ENCODE measurements at regions not wholly inside any gene's neighbourhood (a gene's known extent, or its start where the extent isn't known, plus 50 kb on each side); places are given as distances from the start of the nearest gene placed in this dataset.

- peaks cover 3% of the 10 kb centered on the region for H3K27me3 Mint-ChIP-seq (ENCODE audit: low read depth)
These were observed 68.7 kb upstream of the C10orf120 start for GRCh38 chr10:122768389-122768745.

GRCh38 chr10:122767621-122768388, 68.2 kb upstream of the C10orf120 start:
- Mint-ChIP-seq H3K36me3 (peaks cover 1% of the 10 kb centered on the region; the same call in 1 of the 2 replicates), H3K4me1 (no peaks in the 10 kb centered on the region), H3K27ac (no peak overlapping the region), H3K9me3 (peaks cover 14% of the 10 kb centered on the region), H3K27me3 (ENCODE audit: low read depth) (peaks cover 1% of the 10 kb centered on the region), H3K4me3 (no peak overlapping the region)
- CTCF ChIA-PET: no interaction called here
- no peak for DNase-seq (ENCODE audit: low spot score)
- no peak for ATAC-seq
- POLR2A ChIA-PET: no interaction called here
- TF ChIP-seq RORB (CRISPR knock-in tag; IDR thresholded peaks at IDR 0.05) (no peak), ZNF396 (CRISPR knock-in tag; IDR thresholded peaks at IDR 0.05; ENCODE audit: borderline replicate concordance) (no peak), SMAD3 (CRISPR knock-in tag; IDR thresholded peaks at IDR 0.05; ENCODE audit: borderline replicate concordance) (no peak), SP1 (CRISPR knock-in tag; conservative IDR thresholded peaks at IDR 0.05) (no peak), MXD4 (CRISPR knock-in tag; IDR thresholded peaks at IDR 0.05; ENCODE audit: borderline replicate concordance) (no peak), E2F5 (CRISPR knock-in tag; IDR thresholded peaks at IDR 0.05) (no peak), ZNF416 (CRISPR knock-in tag; IDR thresholded peaks at IDR 0.05) (no peak)

More at GRCh38 chr10:122768389-122768745, 68.7 kb upstream of the C10orf120 start:
- no peak overlapping the region for H3K27ac Mint-ChIP-seq
- TF ChIP-seq NR3C1 (CRISPR knock-in tag; conservative IDR thresholded peaks at IDR 0.05; ENCODE audit: low read depth) (no peak), NFATC4 (CRISPR knock-in tag; IDR thresholded peaks at IDR 0.05) (no peak), ZNF396 (CRISPR knock-in tag; IDR thresholded peaks at IDR 0.05; ENCODE audit: borderline replicate concordance) (no peak), IRF2 (CRISPR knock-in tag; IDR thresholded peaks at IDR 0.05; ENCODE audit: borderline replicate concordance, low read depth) (no peak), NFE2L1 (CRISPR knock-in tag; IDR thresholded peaks at IDR 0.05) (no peak), ELF4 (CRISPR knock-in tag; IDR thresholded peaks at IDR 0.05; ENCODE audit: low read depth) (no peak), ZBTB43 (CRISPR knock-in tag; IDR thresholded peaks at IDR 0.05) (no peak)
- H3K36me3 Mint-ChIP-seq: no peaks in the 10 kb centered on the region
- ATAC-seq (no peak), DNase-seq (ENCODE audit: low spot score) (no peak)
- peaks cover 8% of the 10 kb centered on the region for H3K9me3 Mint-ChIP-seq
- ChIA-PET POLR2A (no interaction called here), CTCF (no interaction called here)
- H3K4me1 Mint-ChIP-seq: no peaks in the 10 kb centered on the region
- H3K4me3 Mint-ChIP-seq: no peak overlapping the region

GRCh38 chr10:122765412-122765811, 65.8 kb upstream of the C10orf120 start:
- CTCF ChIA-PET: no interaction called here
- TF ChIP-seq ZMAT4 (CRISPR knock-in tag; IDR thresholded peaks at IDR 0.05): no peak
- TF ChIP-seq ZNF396 (CRISPR knock-in tag; IDR thresholded peaks at IDR 0.05; ENCODE audit: borderline replicate concordance): no peak
- no peak for TF ChIP-seq E2F1 (CRISPR knock-in tag; IDR thresholded peaks at IDR 0.05)
- peaks cover 9% of the 10 kb centered on the region for H3K27me3 Mint-ChIP-seq (ENCODE audit: low read depth)
- peaks cover 29% of the 10 kb centered on the region for H3K9me3 Mint-ChIP-seq
- DNase-seq (ENCODE audit: low spot score): no peak
- POLR2A ChIA-PET: no interaction called here
- H3K36me3 Mint-ChIP-seq: peaks cover 6% of the 10 kb centered on the region; the same call in 1 of the 2 replicates
- no peak for ATAC-seq
- H3K4me1 Mint-ChIP-seq: no peaks in the 10 kb centered on the region
- no peak overlapping the region for H3K27ac Mint-ChIP-seq
- no peak overlapping the region for H3K4me3 Mint-ChIP-seq

GRCh38 chr10:122756656-122757055, 57.0 kb upstream of the C10orf120 start:
- Mint-ChIP-seq H3K4me3 (no peak overlapping the region), H3K27ac (no peak overlapping the region), H3K27me3 (ENCODE audit: low read depth) (peaks cover 9% of the 10 kb centered on the region), H3K4me1 (no peaks in the 10 kb centered on the region), H3K9me3 (peaks cover 49% of the 10 kb centered on the region), H3K36me3 (peaks cover 8% of the 10 kb centered on the region; the same call in 1 of the 2 replicates)
- ChIA-PET POLR2A (no interaction called here), CTCF (no interaction called here)
- ATAC-seq (no peak), DNase-seq (ENCODE audit: low spot score) (no peak)
- TF ChIP-seq ATF3 (CRISPR knock-in tag; conservative IDR thresholded peaks at IDR 0.05) (no peak), MYBL2 (CRISPR knock-in tag; IDR thresholded peaks at IDR 0.05) (no peak), E2F1 (CRISPR knock-in tag; IDR thresholded peaks at IDR 0.05) (no peak), ATF1 (CRISPR knock-in tag; IDR thresholded peaks at IDR 0.05) (no peak), ZNF219 (CRISPR knock-in tag; IDR thresholded peaks at IDR 0.05; ENCODE audit: borderline replicate concordance) (no peak), ZMAT4 (CRISPR knock-in tag; IDR thresholded peaks at IDR 0.05) (no peak), NFATC4 (CRISPR knock-in tag; IDR thresholded peaks at IDR 0.05) (no peak), ZNF121 (CRISPR knock-in tag; IDR thresholded peaks at IDR 0.05) (no peak), PREB (CRISPR knock-in tag; IDR thresholded peaks at IDR 0.05; ENCODE audit: borderline replicate concordance) (no peak)
